Cerebellar nuclear complex (tissue), 1 donor: ENCODE measurements at regions not wholly inside any gene's neighbourhood (a gene's known extent, or its start where the extent isn't known, plus 50 kb on each side); places are given as distances from the start of the nearest gene placed in this dataset.
"Not testable (repeated sequence)": the region's sequence is repeated elsewhere in the genome, so short reads cannot be mapped to it uniquely, and the experiment has no call there.

Source experiments
- DNase-seq, 2 experiments: peaks; one replicate each; lab custom pipeline; 2025; lab: John Stamatoyannopoulos, UW

DNA sequence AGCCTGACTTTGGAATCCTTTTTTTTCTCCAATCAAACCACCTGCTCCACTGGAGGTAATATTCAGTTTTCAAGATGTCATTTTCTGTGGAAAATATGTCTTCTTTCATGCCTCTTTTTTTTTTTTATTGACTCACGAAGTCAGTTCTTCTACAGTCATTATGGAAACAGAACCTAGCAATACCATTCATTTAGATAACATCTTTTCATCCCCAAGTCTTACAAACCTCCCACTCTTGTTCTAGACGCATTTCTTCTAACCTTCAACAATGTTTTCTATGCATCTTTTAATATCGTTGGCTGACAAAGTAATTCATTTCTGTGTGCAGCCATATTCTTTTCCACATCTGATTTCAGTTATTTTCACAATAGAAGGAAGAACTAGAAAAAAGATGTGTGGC, 474.3 kb upstream of the CCDC196 start:
- no peak for DNase-seq

DNA sequence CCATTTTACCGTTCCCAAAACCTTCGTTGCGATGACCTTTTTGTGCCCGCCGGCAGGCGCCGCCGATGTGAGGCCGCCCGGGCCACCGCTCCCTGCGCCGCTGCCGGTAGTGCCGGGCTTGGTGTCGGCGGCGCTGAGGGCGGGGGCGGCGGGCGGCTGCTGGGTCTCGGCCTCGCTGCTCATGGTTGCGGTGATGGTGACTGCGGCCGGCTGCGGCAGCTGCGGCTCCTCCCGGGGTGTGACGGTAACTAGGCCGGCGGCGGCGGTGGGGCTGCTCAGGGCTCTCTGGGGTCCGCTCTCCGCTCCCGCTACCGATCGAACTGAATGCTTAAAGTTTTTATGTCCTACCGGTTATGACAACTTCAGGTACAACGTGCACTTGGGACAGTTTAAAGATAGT, 472.6 kb upstream of the CCDC196 start:
- not testable (repeated sequence) for DNase-seq

DNA sequence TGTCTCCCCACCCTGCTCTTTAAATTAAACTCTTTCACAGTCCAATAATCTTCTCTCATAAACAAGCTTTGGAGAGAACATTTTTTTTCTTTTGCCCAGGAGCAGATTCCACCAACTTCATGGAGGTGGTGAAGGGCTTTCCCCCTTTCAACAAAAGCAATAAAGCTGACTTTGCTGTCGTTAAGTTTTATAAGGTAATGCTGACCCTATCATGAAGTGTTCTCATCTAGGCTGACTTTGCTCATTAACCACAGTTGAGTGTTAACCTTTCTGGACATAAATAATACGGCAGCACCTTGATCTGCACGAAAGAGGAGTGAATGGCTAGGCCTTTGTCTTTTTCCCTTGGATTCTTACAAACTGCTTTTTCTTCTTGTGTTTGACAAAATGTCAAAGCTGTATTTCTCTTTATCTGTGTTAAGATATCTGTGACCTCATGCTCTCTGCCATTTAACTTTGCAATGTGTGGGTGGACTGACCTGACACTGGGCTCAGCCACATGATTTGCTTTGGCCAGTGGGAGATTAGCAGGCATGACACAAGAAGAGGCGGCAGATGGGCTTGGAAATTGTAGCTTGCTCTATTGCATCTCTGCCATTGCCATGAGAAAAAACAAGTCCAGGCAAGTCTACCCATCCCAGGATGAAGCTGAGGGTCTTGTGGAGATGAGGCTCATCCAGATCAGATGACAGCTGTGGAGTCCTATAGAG, 470.9 kb upstream of the CCDC196 start:
- DNase-seq = no peak

DNA sequence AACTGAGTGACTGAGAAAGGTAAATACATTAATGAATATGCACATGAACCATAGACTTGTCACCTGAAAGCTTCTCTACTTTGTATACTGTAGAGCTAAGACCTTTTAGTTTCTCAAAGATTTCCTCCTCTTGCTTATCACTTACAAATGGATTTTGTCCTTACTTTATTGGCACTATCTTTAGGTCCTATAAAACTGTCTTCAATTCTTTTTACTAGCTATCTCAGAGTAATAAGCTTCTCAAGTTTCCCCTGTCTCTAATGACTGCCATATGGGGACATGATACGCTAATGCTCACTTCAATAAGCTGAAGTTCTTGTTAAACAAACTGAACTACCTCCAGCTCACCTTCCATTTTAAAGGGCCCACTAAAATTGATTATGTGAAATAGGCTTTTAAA, 468.2 kb upstream of the CCDC196 start:
- DNase-seq = no peak

DNA sequence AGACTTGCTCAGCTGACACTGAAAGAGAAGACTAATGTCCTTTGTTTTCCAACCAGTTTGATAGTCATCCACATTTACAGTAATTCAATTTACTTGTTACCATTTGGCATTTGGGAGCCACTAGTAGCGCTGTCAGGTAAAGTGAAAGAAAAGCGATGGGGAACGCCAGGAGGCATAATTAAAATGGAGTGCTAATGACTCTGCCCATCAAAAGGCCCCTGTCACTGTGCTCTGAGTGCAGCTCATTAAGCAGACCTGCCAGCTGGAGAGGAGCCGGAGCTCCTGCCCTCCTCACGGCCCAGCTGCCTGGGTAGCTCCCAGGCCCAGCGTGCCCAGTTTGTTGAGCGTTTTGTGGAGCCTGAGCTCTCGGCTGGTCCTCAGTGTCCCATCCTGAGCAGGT, 463.6 kb upstream of the CCDC196 start:
- no peak for DNase-seq

DNA sequence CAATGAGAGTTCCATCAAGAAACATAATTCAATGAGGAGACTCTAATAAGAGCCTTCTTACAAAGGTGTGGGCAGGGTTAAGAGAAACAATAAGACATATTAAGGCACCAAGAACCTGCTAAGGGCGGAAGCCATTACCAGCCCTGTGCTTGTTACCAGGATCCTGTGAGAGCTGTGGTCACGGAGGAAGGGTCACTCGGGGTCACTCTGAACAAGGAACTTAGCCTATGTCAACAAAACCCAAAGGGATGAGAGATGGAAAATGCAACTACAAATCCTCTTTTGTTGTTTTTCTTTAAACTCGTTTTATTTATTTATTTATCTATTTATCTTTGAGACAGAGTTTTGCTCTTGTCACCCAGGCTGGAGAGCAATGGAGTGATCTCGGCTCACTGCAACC, 460.4 kb upstream of the CCDC196 start:
- no peak for DNase-seq

DNA sequence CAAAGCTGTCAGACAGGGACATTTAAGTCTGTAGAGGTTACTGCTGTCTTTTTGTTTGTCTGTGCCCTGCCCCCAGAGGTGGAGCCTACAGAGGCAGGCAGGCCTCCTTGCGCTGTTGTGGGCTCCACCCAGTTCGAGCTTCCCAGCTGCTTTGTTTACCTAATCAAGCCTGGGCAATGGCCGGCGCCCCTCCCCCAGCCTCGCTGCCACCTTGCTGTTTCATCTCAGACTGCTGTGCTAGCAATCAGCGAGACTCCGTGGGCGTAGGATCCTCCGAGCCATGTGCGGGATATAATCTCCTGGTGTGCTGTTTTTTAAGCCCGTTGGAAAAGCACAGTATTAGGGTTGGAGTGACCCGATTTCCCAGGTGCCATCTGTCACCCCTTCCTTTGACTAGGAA, 454.2 kb upstream of the CCDC196 start:
- DNase-seq = not testable (repeated sequence)

DNA sequence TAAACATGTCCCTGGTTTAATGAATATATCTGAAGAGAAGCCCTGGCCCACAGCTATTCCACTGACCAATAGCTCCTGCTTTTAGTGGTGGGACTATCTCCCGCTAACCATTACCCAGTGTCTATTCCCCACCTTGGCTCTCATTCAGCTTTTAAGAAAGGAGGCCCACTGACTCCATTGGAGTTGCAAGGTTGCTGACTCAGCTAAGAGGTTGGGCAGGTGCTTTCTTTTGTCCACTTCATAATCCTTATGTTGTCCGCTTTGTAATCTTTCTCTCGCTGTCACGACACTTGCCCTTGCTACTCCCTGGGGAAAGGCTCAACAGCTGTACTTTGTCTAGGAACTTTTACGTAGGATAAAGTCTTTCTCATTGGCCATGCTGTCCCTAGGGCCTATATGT, 453.4 kb upstream of the CCDC196 start:
- DNase-seq = no peak

DNA sequence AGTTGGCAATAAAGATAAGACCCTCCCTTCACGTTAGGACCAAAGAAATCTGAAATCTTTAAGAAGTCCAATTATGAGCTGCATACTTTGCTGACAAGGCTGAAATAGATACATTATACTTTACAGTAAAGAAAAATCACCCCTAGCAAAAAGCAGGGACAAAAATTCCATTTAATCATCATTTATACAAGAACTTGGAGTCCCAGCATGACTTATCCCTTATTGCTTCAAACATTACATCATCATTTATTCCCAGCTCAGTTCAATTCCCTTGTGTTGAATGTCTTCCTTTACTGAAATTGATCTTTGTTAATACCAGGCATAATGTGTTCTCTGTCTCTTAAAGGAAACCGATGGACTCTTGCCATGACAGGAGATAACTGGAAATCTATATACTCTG, 449.6 kb upstream of the CCDC196 start:
- DNase-seq = no peak

DNA sequence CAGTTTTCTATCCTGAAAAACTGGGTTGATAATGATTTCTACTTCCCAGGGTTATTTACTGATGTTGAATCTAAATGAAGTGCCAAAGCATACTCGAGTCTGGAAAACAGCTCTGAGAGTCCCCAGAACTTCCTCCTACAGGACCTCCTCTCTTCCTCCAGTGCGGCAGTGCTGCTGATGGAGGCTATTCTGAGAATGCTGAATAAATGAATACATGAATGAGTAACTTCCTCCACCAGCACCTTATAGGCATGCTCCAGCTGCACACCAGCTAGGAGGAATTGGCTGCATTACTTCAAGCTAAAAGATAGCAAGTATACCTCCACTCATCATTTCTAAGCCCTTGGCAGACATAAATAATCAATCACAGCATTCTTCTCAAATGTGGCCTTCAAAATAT, 448.8 kb upstream of the CCDC196 start:
- DNase-seq = no peak

DNA sequence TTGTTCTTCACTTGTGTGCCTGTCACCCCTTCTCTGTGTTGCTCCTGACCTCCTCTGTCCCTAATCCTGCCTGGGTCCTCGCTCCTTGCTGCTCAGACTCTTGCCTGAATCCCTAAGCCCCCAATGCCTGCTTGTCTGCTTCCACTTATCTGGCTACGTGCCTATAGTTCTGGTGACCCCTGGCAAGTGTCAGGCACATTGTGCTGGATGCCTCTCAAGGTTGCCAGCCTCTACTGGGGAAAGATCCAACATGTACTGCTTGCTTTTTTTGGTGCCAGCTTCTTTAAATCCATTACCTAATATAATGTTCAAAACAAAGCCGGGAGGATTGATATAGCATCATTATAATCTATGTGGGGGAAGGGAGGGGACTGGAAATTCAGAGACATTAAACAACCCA, 448.0 kb upstream of the CCDC196 start:
- no peak for DNase-seq

DNA sequence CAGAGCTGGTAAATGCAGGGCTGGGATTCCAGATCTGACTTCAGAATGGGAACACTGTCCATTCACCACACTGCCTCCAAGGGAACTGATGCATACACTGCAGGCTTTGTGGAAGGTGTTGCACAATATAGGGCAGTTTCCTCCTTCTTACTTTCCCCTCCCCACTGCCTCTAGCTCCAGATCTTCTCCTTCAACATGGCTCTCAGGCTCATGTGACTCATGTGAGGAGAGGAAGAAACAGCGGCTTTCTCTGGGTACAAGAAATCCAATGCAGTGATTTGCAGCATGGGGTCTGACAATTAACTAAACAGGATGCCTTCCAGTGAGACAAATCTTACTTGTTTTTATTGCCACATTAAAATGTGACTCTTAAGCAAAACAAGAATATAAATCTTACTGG, 447.6 kb upstream of the CCDC196 start:
- DNase-seq = no peak

DNA sequence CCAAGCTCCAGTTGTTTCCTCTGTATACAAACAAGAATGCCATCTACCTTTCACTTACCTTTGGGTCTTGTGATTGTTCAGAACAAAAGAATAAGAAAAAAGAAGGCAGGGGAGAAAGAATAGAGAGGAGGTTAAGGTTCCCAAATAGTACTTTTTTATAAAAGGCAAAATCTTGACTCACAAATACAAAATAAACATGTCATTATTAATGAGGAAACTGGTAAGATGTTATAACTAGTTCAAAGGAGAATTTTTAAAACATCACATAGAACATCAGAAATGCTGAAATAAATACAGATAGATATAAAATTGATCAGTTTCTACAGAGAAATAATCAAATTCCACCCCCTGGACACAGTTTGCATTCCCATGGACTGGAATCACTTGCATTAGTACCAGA, 446.7 kb upstream of the CCDC196 start:
- no peak for DNase-seq

DNA sequence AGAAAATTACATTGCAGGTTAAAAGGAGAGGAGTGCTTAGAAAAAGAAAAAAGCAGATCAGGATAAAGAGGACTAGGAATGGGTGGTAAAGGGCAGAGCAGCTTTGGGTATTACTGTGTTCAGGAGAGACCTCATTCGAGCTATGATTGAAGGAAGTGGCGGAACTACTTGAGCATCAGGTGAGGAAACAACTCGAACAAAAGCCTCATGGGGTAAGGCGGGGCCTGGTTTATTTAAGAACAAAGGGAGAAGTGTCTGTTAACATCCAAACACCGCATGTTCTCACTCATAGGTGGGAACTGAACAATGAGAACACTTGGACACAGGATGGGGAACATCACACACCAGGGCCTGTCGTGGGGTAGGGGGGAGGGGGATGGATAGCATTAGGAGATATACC, 444.6 kb upstream of the CCDC196 start:
- no peak for DNase-seq

DNA sequence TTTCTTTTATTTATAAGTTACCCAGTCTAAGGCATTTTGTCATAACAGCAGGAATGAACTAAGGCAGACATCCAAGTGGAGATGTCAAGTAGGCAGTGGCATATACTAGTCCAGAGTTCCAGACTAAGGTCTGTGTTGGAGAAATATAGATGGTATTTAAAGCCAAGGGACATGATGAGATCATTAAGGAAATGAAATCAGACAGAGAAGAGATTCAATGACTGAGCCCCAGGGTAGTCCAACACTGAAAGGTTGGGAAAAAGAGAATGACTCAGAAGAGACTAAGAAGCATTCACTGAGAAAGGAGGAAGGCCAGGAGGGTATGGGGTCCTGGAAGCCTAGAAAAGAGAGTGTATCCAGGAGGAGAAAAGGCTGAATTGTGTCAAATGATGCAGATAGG, 442.2 kb upstream of the CCDC196 start:
- DNase-seq = no peak

DNA sequence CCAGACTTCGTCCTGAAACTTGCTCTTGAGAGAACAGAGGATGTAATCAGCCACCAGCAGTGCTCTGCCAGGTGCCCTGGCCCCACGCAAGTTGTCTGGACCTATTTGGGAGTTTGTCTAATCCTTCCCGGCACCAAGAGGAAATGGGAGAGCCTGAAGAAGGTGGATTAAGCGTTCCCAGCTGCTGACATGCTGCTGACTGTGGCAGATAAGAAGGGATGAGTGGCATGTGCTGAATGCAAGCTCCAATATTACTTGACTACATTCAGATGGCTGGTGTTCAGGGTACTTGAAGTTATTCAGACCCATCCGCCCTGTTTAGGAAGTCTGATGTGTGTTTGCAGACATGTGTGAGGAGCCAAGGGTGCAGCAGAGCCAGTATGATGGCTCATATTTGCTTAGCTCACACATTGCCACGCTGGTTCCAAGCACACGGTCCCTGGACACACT, 440.6 kb upstream of the CCDC196 start:
- no peak for DNase-seq

DNA sequence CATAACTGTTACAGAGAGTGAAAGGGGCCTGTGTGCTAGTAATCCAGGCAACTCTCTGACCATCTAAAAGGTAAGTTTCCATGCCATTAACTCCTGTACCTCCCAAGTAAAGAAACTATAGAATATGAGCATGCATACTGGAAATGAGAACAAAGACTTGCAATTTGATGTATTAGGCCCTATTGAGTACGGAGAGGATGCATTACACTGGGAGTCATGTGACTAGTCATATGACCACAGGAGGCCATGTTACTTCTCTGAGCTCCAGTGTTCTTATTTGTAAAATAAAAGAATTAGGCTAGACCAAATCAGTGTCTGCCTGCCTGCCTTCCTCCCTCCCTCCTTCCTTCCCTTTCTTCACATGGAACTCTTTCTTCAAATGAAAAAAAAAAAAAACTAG, 440.1 kb upstream of the CCDC196 start:
- DNase-seq = no peak

DNA sequence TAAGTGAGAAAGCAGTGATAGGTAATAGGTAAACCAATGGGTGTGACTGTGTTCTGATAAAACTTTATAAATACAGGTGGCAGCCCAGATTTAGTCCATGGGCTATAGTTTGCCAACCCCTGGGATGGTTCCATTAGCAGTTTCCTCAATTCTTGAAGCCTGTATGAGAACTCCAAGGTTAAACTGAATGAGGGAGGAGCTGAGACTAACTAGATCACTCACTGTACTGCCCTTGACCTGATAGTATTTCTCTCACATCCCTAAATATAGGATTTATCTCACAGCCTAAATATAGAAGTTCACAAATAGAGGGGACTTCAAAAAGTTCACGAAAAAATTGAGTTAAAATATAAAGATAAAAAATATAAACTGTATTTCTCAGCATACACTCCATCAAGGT, 439.6 kb upstream of the CCDC196 start:
- no peak for DNase-seq

DNA sequence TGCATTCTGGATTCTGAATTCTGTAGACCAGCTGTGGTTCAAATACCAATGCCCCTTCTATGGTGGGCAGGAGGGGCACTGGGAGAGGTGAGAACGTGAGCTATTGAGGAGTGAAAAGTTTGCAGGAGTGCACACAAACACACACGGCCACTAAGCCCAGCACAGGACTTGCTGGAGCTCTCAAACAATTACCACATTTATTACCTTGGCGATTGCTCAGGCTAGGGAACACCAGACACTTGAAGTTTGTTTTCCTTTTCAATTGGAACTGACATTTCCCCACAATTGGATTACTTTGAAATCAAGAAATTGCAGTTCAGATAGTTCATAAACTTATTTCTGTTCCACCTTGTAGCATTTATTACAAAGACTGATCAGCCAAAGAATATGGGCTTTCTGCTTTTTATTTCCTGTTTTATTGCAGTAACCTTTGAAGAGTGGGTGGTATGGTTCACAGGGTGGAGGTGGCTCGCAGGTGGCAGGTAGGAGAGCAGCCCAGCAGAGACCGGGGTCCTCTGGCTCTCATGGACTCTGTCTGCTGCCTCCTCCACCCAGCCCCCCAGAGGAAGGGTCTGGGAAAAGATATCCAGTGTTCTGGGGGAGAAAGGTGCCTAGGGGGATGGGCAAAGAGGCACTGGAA, 429.8 kb upstream of the CCDC196 start:
- no peak for DNase-seq

DNA sequence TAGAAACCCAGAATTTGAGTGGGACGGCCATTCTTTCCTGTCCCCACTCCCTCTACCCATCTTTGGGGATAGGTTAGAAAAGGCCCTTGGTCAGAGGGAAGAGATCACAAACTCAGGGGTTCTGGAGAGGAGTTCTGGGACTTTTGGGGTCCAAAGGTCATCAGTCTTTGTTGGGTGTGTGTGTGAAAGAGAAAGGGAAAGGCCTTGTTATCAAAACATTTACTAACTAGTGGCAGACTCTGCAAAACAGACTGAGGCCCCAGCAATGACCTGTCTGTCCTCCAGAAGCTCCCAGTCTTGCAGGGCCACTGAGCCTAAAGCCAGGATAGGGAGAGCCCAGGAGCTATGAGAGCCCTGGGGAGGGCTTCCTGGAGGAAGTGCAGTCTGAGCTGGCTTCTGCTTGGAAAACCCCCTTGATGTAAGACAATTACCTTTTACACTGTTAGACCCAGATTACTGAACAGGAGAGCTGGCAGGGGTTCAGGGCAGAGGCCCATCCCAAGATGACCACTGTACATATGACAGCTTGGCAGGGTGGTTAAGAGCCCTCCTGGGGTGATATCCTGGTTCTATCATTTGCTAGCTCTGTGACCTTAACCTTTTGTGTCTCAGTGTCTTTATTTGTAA, 429.1 kb upstream of the CCDC196 start:
- DNase-seq = no peak

DNA sequence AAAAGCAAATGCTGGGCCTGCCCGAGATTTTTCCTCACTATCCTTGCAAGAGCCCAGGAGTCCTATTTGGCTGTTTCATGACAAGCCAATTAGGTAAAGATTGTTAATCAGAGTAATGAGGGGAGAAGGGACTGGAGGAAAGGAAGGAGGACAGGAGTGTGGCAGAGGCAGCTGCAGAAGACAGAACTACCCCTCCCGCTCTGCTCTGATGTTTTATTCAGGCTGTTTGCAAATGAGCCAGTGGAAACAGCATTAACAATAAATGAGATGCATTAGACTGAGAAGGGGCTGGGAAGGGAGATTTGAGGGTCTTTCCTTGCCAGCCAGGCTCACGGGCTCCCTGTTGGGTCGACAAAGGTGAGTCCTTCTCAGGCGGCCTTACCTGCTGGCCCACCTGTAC, 421.0 kb upstream of the CCDC196 start:
- no peak for DNase-seq

DNA sequence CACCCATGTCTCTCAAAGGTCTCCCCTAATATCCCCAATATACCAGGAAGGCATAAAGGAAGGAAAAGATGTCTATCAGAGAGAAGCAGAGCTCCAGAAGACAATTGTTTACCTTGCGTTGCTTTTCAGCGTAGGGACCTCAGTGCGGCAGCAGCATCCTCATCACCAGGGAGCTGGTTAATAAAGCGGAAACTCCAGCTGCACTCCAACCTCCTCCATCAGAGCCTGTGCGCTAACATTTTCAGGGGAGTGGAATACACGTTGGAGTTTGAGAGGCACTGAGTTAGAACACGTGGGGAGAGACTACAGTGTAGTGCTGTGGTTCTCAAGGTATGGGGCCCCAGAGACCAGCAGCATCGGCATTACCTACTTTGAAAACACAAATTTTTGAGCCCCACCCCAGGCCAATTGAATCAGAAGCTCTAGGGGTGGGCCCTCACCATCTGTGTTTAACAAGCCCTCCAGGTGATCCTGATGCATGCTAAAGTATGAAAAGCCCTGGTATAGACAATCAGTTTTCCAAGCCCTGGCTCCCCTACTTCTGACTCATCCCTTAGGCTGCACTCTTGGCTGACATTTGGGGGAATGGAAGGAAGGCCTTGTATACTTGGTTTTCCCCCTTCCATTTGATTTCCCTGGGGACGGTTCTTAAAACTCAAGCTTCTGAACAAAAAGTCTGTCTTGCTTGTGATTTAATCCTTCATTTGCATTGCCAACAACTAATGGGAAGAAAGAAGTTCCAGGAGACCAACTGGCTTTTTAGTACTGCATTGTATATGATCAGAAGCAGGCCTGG, 419.0 kb upstream of the CCDC196 start:
- DNase-seq = no peak

DNA sequence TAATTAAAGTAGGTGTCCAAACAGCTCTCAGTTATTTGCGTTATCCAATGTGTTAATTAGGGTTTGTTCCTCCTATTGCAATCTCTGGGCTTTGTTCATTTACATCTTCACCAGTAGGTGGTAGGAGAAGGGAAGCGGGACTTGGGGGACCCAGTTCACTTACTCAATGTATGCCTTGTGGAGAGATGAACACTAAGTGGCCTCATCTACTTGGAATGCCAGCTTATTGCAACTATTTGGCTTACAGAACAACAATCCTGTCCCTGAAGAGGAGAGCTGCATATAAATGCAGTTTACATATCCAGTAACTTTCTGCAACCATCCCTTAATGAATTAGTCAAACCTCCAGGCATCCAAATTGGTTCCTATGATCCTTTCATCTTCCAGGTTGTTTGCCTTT, 417.1 kb upstream of the CCDC196 start:
- no peak for DNase-seq
